ENCODE measurements at regions not wholly inside any gene's neighbourhood (a gene's known extent, or its start where the extent isn't known, plus 50 kb on each side); places are given as distances from the start of the nearest gene placed in this dataset.

DNA sequence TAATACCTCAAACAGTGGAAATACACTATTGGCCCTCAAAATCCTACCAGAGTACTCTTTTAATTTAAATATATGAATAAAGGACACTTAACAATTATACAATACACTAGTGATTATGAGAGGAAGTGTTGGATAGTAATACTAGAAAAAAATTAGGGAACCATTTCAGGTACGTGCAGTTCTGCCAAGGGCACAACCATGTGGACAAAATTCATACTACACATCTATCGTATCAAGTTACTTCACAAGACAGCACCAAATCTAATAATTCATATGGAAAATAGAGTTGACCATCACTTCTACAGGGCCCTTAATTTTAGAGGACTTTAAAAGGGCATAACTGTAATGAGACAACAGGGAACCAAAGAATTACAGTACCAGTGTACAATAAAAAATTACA, 69.2 kb upstream of the ZCCHC13 start:
- TF ChIP-seq, protein P1, sequence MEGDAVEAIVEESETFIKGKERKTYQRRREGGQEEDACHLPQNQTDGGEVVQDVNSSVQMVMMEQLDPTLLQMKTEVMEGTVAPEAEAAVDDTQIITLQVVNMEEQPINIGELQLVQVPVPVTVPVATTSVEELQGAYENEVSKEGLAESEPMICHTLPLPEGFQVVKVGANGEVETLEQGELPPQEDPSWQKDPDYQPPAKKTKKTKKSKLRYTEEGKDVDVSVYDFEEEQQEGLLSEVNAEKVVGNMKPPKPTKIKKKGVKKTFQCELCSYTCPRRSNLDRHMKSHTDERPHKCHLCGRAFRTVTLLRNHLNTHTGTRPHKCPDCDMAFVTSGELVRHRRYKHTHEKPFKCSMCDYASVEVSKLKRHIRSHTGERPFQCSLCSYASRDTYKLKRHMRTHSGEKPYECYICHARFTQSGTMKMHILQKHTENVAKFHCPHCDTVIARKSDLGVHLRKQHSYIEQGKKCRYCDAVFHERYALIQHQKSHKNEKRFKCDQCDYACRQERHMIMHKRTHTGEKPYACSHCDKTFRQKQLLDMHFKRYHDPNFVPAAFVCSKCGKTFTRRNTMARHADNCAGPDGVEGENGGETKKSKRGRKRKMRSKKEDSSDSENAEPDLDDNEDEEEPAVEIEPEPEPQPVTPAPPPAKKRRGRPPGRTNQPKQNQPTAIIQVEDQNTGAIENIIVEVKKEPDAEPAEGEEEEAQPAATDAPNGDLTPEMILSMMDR (IDR thresholded peaks at IDR 0.05): no peak
- TF ChIP-seq EZH2 (IDR thresholded peaks at IDR 0.05; ENCODE audit: borderline replicate concordance, insufficient read depth, low read depth, low read length, poor library complexity, severe bottlenecking): no peak
